K562 (cell line): ENCODE measurements at regions not wholly inside any gene's neighbourhood (a gene's known extent, or its start where the extent isn't known, plus 50 kb on each side); places are given as distances from the start of the nearest gene placed in this dataset.

ENCODE experiments used
- ASH1L ChIP-seq: fragments of 450-650 bp; IDR thresholded peaks from 2 replicates; pipeline ENCODE4 v1.6.1; 2018; ENCODE audit warnings: borderline replicate concordance, mild to moderate bottlenecking, low read depth; ENCODE audit not compliant: partially characterized antibody
- CTCF ChIP-seq, 3 experiments: IDR thresholded peaks in 2 of 3; conservative IDR thresholded peaks in 1 of 3; 2 replicates each; pipeline ENCODE4 v1.5.1; 2011 to 2012; ENCODE audit warnings: low read length in 3 of 3, mild to moderate bottlenecking in 3 of 3, control low read depth in 2 of 3, improper control_type of control experiment in 1 of 3, inconsistent platforms in 1 of 3, low read depth in 1 of 3, mixed read lengths in 1 of 3, moderate library complexity in 1 of 3; ENCODE audit not compliant: insufficient read depth in 2 of 3
- MYC ChIP-seq, 2 experiments: fragments of 250-450 bp in 1 of 2; sonication (Bioruptor Pico) in 1 of 2; IDR thresholded peaks; 2 replicates each; pipeline versions ENCODE4 v1.5.1 to v1.6.1; 2012 to 2021; ENCODE audit warnings: low read depth in 2 of 2, borderline replicate concordance in 1 of 2, improper control_type of control experiment in 1 of 2, low read length in 1 of 2, mild to moderate bottlenecking in 1 of 2, moderate library complexity in 1 of 2
- RAD21 ChIP-seq, 2 experiments: fragments of 250-450 bp in 1 of 2; fragments of 450-650 bp in 1 of 2; sonication (Bioruptor Pico) in 1 of 2; formaldehyde crosslinking in 1 of 2; IDR thresholded peaks in 1 of 2; conservative IDR thresholded peaks in 1 of 2; 2 replicates each; pipeline versions ENCODE4 v1.4.0 to v1.8.0; 2020 to 2022; ENCODE audit warnings: mild to moderate bottlenecking in 2 of 2, moderate library complexity in 1 of 2
- ZBTB34 ChIP-seq: fragments of 250-450 bp; sonication (Bioruptor Pico); IDR thresholded peaks from 2 replicates; pipeline ENCODE4 v1.8.0; 2021; ENCODE audit warnings: mild to moderate bottlenecking, moderate library complexity
- ZNF766 ChIP-seq: fragments of 200-800 bp; sonication (Bioruptor generic); conservative IDR thresholded peaks from 2 replicates; pipeline ENCODE4 v1.6.1; 2016; ENCODE audit warnings: missing genetic modification characterization, missing compliant biosample characterization

GRCh38 chr4:27218013-27218412, 357.4 kb downstream of the STIM2 start:
- TF ChIP-seq MYC (IDR thresholded peaks at IDR 0.05; ENCODE audit: low read depth, low read length) (no peak), MYC (CRISPR knock-in tag; IDR thresholded peaks at IDR 0.05; ENCODE audit: borderline replicate concordance, low read depth) (no peak), RAD21 (CRISPR knock-in tag; conservative IDR thresholded peaks at IDR 0.05 in 1 of 2, IDR thresholded peaks at IDR 0.05 in 1 of 2) (no peak), ASH1L (no peak), ZBTB34 (CRISPR knock-in tag) (no peak), CTCF (IDR thresholded peaks at IDR 0.05 in 2 of 3, conservative IDR thresholded peaks at IDR 0.05 in 1 of 3; ENCODE audit: insufficient read depth in 2 of 3, low read depth in 1 of 3, low read length in 3 of 3) (no peak), ZNF766 (CRISPR knock-in tag) (no peak)
